LoVo (cell line): ENCODE measurements at regions not wholly inside any gene's neighbourhood (a gene's known extent, or its start where the extent isn't known, plus 50 kb on each side); places are given as distances from the start of the nearest gene placed in this dataset.
A peak's percentile ranks its signal among the peaks of the same experiment; 100 is the strongest.

Source experiments
- DNase-seq: peaks from one replicate; pipeline ENCODE4 v3.0.0-alpha.2; 2016; ENCODE audit warnings: low spot score

DNA sequence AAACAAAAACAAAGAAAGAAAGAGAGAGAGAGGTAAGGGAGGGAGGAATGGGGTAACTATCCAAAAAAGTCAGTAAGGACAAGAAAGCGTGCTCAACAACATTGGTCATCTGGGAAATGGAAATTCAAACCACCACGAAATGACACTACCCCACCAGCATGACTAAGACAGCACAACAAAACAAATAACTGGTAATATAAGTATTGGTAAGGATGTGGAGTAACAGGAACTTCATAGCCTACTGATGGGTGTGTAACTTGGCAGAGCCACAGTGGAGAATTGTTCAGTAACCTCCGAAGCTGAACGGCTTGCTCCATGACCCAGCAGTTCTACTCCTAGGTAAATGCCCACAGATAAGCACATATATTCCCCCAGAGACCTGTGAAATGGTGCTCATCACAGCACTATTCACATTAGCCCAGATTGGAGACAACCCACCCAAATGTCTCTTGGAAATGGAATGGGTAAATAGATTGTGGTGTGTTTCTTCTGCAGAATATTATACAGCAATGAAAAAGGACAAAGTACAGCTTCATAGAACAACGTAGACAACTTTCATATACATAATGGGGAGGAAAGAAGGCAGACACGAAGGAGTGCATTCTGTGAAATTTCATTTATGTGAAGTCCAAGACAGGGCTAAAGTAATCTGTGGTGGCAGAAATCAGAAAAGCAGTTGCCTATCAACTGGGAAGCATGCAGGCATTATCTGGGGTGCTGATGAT lies 95.5 kb upstream of the ATP6AP2 start:
- DNase-seq: no peak

DNA sequence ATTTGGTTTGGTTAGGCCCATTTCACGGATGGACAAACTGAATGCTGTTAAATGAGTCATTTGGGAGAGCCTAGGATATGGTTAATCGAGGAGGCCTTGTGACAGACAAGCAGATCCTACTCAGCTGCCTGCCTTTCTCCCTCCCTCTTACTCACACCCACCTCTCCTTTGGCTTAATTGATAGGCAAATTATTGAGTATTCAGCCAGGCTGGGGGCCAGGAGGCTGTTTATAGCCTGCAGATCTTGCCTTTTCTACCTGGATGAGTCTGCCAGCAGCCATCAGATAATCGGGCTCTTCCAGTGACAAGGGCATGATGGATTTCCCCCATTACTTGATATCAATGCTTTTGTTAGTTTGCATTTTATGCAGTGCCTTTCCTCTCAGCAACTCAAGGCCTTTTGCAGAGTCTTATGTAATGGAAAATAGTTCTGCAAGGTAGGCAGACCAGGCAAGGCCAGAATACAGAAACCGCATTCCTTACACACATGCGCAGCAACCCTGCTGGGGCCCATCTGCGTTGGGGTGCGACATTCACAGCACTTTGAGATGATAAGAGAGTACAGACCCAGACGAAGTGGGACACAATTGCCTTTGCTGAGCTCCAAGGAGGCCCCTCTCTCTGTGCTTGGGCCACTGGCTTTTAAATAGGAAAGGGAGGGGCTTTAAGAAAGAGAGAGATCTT lies 96.2 kb upstream of the ATP6AP2 start:
- no peak for DNase-seq

DNA sequence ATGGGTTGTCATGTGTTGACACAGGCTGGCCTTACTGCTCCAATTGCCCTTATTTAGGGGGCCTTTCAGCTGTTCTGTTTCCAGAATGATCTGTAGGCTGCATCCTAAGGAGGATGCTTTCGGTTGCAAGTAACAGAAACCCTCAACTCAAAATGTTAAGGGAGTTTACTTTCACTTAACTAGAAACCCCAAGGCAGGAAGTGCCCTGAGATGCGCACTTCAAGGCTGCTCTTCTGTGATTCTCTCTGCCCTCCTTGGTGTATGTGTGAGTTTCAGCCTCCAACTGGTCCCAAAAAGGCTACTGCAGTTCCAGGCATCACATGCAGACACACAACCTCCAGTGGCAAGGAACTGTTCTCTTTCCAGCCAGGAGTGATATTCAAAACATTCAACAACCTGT lies 97.3 kb upstream of the ATP6AP2 start:
- DNase-seq: no peak

DNA sequence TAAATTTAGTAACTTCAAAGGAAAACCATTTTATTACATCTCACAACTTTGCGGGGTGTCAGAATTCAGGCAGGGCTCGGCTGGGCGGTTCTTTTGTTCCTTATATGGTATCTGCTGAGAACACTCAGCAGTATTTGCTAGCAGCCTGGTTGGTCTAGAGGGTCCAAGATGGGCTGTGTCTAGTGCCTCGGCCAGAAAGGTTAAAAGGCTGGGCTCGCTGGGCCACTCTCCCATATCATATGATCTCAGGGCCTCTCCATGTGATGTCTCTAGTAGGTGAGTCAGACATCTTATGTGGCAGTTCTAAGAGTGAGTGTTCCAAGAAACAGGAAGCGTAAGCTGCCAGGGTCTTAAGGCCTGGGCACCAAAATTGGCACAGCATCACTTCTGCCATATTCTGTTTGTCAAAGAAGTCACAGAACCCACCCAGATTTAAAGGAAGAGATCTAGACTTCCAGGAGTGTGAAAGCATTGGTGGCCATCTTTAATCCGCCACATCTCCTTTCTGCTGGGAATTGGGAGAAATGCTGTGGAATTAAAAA lies 100.9 kb upstream of the ATP6AP2 start:
- no peak for DNase-seq

DNA sequence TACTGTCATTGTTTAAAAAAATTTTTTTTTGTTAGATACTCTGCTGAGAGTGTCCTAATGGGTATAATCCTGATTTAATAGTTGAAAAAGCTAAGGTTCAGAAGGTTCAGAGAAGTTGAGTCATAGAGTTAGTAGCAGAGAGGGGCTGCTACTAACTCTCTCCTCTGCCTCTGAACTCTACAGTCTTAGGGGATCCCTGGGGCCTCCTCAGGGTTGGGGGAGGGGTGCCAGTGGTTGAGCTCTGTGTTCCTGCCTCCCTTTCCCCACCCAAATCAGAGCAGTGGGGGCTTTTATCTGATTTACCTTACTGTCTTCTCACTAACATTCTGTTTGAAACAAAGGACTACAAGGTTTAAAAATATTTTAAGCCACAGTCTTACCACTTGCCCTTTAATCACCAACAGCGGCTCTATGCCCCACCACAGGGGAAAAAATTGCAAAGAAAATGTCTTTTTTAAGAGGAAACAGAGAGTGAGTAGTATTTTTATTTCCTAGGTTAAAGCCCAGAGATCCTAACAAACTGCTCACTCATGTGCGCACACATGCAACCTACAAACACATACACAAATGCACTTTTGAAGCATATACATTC lies 102.2 kb upstream of the ATP6AP2 start:
- no peak for DNase-seq

DNA sequence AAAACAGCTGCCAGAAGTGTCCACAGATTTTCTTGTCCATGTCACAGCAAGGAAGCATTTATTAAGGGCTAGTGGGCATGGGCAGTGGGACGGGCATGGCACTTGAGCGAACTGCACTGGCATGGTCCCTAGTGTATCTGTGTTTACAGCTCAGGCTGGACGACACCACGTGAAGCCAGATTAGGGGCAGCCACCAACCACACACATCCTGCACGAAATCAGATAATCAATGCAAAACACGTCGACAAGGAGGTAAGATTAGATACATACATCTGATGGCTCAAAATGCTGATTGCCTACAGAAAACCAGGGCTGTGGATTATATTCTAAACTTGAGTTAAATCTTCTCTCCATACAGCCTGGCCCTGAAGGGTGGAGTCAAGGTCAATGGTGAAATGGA lies 103.8 kb upstream of the ATP6AP2 start:
- DNase-seq: no peak

DNA sequence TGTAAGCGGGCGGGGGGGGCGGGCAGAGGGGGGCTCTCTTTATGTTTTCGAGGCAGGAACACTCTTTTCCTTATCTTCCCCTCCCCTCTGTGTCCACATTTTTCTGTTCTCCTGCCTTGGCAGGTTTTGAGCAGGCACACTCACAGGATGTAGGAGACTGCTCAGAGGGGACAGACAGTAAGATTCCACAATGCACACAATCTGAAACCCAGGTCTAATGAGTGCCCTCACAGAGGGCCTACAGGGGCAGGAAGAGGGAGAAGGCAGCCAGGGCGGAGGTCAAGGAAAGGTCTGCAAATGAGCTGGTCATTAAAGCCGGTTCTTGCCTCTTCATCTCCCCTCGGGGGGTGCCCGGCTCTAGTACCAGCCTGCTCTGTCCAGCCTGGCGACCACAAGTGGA lies 106.1 kb upstream of the ATP6AP2 start:
- DNase-seq: no peak

DNA sequence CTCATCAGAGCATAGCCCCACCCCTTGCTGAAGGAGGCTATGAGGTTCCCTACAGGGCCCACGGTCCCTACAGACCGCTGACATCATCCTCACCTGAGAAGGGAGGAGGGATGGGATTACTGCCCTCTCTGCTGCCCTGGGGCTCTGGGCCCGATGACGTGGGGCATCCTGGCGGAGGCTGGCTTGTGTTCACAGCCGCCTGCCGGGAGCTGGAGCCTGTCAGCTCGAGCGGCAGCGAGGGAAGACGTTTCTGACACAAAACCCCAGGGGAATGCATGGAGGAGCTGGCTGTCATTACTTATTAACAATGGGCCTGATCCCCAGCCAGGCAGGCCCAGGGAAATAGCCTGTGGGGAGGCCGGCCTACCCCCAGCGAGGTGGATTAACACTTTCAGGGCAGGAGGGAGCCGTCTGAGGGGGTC lies 106.6 kb upstream of the ATP6AP2 start:
- no peak for DNase-seq

DNA sequence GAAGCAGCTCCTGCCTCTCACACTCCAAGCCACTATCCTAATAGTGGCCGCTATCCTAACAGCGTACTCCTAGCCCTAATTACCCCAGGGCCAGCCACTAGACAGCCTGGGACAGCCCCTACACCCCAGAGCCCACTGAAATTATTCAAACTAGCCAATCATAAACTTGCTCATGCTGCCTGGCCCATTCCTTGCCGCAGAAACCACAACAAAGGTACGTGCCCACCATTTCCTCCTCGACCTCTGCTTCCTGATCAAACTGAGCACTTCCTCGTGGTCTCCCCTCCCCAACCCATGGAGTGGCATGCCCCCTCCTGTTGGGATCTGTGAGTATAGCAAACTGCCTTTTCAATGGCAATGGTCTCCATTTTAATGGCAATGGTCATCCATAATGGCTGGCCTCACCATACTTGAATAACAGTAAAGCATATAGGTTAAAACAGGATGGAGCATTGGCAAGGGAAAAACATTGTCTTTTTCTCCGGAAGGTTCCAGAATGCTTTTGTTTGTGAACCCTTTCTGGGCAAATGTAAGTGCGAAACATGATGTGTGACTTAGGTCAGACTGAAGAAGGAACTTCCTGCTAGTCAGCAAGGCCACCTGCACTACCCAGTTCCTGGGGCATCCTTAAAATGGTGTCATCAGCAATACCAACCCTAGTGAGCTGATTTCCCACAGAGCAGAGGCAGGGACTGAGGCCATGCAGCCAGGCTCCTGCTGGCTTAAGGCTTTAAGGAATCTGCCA lies 107.1 kb upstream of the ATP6AP2 start:
- no peak for DNase-seq

DNA sequence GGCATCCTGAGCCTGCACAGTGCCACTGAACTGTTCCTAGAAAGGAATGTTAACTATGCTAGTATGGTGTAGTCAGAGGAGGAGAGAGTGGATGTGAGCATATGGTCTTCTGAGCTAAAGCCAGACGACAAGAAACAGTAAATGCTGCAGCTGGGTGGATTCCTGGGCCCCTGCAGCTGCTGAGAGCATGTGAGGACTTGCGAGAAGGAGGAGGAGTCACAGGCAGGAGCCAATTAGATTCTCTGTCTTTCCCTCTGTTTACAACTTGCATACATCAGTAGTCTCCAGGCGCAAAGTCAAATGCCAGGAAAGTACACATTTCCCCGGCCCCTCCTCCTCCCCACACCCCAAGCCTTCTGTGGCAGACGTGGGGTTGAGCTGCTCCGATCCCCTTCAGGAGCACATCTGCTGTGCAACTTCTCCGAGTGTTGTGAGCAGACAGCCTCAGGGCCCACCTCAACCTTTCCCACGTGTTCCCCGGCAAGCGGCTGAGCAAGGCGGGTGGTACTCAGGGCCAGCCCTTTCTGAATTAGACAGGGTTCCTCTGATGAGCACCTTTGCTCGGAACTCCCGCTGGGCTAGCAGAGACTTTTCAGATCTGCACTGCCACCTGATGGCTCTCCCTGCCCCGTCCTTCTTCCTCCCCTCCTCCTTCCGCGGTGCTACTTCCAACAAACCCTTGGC lies 108.7 kb upstream of the ATP6AP2 start:
- DNase-seq: no peak

DNA sequence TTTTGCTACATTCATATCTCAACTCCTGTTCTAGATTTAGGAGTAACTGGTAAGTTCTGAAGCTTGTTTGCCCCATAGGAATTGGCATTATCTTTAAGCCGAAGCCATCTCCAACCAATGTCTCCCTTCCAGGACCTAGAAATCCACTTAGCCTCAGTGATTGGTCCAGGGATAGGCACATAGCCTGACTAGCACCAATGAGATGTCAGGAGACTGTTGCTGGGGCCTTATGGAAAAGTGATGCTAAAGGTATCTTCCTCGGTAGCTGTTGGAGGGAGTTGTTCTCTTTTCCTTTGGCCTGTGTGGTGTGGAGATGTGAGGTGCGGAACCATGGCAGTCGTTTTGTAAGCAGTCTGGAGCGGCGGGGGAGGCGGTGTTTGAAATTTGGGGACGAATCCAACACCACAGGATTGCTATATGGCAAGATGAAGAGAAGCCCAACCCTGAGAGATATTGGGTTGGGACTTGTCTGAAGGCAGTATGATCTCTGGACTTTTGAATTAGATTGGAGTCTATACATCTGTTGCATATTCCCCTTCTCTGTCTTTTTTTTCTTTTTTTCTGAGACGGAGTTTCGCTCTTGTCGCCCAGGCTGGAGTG lies 109.8 kb upstream of the ATP6AP2 start:
- no peak for DNase-seq

DNA sequence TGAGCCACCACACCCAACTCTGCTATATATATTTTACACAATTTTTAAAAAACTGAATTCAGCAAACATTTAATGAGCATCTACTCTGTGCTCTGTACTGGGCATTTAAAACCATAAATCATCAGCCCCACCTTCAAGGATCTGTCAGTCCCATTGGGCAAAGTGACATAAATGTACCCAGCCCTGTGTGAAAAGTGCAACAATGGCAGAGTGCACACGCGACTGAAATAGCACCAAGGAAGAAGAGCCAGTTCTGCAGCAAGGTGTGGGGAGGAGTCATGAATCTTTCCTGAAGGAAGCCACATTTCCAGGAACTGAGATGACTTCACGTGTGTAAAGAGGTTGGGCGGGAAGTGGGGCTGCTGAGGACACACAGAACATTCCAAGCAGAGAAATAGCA lies 111.5 kb upstream of the ATP6AP2 start:
- no peak for DNase-seq

DNA sequence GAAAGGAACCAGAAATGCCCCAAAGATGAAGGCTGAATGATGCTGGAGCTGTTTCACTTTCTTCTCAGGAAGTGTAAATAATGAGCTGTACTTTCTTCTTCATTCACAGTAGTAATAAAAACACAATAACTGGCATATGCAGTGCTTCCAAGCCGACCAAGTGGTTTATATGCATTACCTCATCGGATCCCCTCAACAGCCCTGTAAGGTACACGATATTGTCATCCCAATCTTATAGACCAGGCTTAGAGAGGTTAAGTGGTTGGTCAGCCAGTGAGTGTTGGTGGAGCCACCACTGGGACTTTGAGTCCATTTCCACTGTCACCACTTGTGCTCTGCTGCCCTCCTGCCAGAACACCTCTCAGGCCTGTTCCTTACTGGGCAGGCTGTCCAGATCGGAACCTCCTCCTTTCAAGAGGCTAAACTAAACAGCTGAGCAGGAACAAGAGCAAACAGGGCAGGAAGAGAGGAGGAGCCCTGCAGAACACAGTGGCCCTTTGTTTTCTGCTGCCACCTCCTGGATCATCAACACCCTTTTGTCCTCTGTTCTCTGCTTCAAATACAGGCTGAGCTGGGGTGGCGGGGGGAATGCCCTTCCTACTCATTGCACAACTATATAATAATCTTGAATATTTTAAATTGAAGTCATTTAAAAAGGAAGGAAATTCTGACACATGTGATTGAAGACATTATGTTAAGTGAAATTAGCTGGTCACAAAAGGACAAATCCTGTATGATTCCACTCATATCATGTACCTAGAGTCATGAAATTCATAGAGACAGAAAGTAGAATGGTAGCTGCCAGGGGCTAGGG lies 112.5 kb upstream of the ATP6AP2 start:
- peak; percentile 13 for DNase-seq

DNA sequence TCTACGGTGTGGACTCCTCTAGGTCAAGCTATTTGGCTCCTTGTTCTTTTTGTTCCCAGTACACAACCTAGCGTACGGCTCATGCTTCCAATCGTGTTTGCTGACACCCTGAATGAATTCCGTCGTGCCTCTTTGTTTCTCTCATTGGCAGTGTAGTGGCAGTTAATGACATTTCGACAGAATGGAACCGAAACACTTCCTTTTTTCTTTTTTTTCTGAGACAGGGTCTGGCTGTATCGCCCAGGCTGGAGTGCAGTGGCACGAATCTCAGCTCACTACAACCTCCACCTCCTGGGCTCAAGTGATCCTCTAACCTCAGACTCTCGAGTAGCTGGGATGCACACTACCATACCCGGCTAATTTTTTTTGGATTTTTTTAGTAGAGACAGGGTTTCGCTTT lies 113.3 kb upstream of the ATP6AP2 start:
- DNase-seq: no peak

DNA sequence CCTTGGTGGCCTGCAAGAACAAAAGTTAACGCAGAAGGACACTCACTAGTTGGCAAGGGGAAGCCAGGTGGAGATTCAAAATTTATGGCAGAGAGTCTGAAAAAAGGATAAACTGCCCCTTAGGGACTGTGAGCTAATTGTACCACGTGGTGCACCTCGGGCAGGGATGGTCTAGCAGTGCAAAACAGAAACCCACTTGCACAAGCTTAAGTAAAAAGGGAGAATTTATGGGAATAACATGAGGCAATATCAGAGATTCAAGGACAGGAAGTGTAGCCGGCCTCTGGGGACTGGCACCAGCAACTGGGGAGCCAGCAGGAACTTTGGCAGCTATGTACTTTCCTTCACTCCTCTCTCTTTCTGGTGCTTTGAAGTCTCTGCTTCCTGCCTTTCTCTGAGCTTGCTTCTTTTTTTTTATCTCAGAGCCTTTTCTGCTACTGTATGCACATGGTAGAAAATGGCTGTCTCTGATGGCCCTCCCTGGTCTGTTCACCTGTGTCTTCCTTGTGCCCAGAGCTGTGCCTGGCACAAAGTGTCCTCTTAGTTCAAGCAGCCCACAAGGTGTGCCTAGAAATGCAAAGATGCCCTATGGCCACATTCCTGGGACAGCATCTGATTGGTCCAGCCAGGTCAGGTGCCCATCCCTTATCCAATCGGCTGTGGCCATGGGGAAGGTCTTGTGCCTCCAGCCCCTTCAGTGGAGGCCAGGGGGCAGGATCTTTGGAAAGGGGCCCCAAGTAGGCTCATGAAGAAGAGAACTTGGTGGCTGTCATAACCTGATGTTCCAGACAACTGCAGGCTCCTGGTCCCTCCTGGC lies 114.8 kb upstream of the ATP6AP2 start:
- DNase-seq: no peak

DNA sequence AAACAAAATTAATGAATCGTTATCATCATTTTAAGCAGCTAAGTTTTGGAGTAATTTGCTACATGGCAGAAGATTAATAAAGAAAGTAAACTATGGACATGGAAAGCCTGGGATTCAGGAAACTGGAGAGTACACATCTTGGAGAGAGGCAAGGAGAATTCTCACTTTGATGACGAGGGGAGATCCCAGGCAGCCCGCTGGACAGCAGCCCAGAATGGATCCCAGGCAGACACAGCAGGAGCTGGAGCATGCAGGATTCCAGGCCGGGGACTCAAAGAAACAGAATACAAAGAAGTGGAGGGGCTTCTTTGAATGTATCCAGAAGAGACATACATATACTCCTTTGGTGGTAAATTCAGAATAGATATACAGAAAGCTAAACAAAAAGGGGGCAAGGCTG lies 118.0 kb upstream of the ATP6AP2 start:
- no peak for DNase-seq

DNA sequence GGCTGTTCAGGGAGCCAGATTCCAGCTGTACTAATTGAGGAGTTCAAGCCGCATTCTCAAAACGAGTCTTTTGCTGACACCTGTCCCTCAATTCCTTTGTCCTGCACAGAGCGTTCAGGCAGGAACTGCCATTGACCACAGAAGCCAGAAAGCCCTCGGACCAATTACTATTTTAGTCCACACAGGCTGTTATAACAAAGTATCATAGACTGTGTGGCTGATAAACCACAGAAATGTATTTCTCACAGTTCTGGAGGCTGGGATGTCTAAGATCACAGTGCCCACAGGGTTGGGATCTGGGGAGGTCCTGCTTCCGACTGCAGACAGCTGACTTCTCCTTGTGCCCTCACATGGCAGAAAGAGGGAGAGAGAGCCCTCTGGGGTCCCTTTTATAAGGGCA lies 119.8 kb upstream of the ATP6AP2 start:
- DNase-seq: no peak

DNA sequence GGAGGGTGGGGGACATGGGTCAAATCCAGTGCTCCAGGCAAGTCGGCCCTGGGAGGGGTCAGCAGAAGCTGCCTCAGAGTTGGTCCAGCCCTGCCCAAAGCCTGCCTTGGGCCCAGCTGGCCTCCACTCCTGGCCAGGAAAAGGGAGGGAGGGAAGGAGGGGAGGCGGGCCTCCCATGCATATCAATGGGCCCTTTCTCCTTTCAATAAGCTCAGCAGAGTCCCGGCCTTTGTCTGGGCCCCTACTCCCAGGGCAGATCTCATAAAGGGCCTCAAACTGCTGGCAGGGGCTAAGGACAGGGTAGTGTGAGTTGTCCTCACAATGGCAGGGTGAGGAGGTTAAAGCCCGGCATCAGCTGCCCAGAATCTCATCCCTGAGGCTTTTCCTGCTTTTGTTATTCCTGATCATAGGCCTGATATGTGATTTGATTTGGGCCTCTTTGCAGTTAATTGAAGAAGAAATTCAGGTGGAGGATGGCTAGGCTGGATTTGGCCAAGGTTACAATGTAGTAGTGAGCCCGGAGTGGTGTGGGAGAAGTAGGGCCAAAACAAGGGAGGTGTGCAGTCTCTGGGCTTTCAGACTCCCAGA lies 121.1 kb upstream of the ATP6AP2 start:
- no peak for DNase-seq

DNA sequence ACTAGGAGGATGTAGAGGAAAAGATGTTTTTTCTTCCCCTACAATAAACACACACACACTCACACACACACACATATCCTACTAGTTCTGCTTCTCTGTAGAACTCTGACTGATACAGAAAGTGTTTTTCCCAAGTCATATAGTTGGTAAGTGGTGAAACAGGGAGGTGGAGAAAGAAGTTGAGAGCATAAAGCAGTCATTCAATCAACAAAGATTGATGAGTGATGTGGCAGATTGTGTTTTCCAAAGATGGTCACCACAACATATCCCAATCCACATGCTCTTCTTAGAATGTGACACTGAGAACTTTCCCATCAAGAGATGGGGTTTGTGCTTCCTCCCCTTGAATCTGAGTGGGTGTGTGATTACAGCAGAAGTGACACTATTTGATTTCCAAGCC lies 123.4 kb upstream of the ATP6AP2 start:
- no peak for DNase-seq
